HTR-8/SVneo (cell line): ENCODE measurements at regions not wholly inside any gene's neighbourhood (a gene's known extent, or its start where the extent isn't known, plus 50 kb on each side); places are given as distances from the start of the nearest gene placed in this dataset.
A peak's percentile ranks its signal among the peaks of the same experiment; 100 is the strongest.

Experiments used
- DNase-seq: peaks from one replicate; pipeline ENCODE4 v3.0.0; 2011; ENCODE audit warnings: low spot score, mixed read lengths; ENCODE audit not compliant: insufficient read length
- FAIRE-seq: peaks from 2 replicates; lab custom pipeline; 2011; peaks lifted over from hg19 to GRCh38; lab: Jason Lieb, UNC

GRCh38 chr4:123701131-123701575 is 304.6 kb downstream of the SPRY1 start:
- DNase-seq (no peak), FAIRE-seq (no peak)

GRCh38 chr4:123705419-123705818 is 308.8 kb downstream of the SPRY1 start:
- DNase-seq, result no peak
- FAIRE-seq, result no peak

GRCh38 chr4:123706973-123707372 is 310.4 kb downstream of the SPRY1 start:
- DNase-seq (no peak), FAIRE-seq (no peak)

GRCh38 chr4:123708902-123709301 is 312.3 kb downstream of the SPRY1 start:
- FAIRE-seq (no peak), DNase-seq (no peak)

- no peak for DNase-seq
- FAIRE-seq, result no peak
These were observed 312.7 kb downstream of the SPRY1 start for GRCh38 chr4:123709336-123709735.

GRCh38 chr4:123731035-123731434 is 334.4 kb downstream of the SPRY1 start:
- DNase-seq (no peak), FAIRE-seq (no peak)

- FAIRE-seq, result no peak
- DNase-seq, result no peak
These were observed 340.6 kb downstream of the SPRY1 start for GRCh38 chr4:123737156-123737555.

- FAIRE-seq (no peak), DNase-seq (no peak)
These were observed 343.2 kb downstream of the SPRY1 start for GRCh38 chr4:123739806-123740205.

GRCh38 chr4:123740236-123740635 is 343.6 kb downstream of the SPRY1 start:
- no peak for FAIRE-seq

GRCh38 chr4:123741906-123742305 is 345.3 kb downstream of the SPRY1 start:
- FAIRE-seq (no peak), DNase-seq (no peak)

More at GRCh38 chr4:123740236-123740635, 343.6 kb downstream of the SPRY1 start:
- DNase-seq, result no peak

GRCh38 chr4:123743848-123744247 is 347.3 kb downstream of the SPRY1 start:
- FAIRE-seq (no peak), DNase-seq (no peak)

GRCh38 chr4:123744664-123745290 is 348.2 kb downstream of the SPRY1 start:
- FAIRE-seq, result no peak
- no peak for DNase-seq

GRCh38 chr4:123747016-123747415 is 350.4 kb downstream of the SPRY1 start:
- FAIRE-seq (no peak), DNase-seq (no peak)

- FAIRE-seq (no peak), DNase-seq (no peak)
These were observed 352.2 kb downstream of the SPRY1 start for GRCh38 chr4:123748806-123749205.

GRCh38 chr4:123749383-123749782 is 352.8 kb downstream of the SPRY1 start:
- FAIRE-seq, result no peak

GRCh38 chr4:123750044-123750443 is 353.4 kb downstream of the SPRY1 start:
- DNase-seq (peak; percentile 18), FAIRE-seq (peak; percentile 16)

More at GRCh38 chr4:123749383-123749782, 352.8 kb downstream of the SPRY1 start:
- no peak for DNase-seq

- DNase-seq (no peak), FAIRE-seq (no peak)
These were observed 359.1 kb downstream of the SPRY1 start for GRCh38 chr4:123755655-123756054.

- DNase-seq (no peak), FAIRE-seq (no peak)
These were observed 371.2 kb downstream of the SPRY1 start for GRCh38 chr4:123767806-123768205.

- no peak for DNase-seq
These were observed 374.3 kb downstream of the SPRY1 start for GRCh38 chr4:123770884-123771283.

GRCh38 chr4:123776267-123776666 is 379.7 kb downstream of the SPRY1 start:
- FAIRE-seq, result no peak
- no peak for DNase-seq

More at GRCh38 chr4:123770884-123771283, 374.3 kb downstream of the SPRY1 start:
- no peak for FAIRE-seq

GRCh38 chr4:123777373-123777772 is 380.8 kb downstream of the SPRY1 start:
- FAIRE-seq, result no peak
- DNase-seq, result no peak

GRCh38 chr4:123783151-123783790 is 386.7 kb downstream of the SPRY1 start:
- DNase-seq (no peak), FAIRE-seq (no peak)
